GM21515 (cell line): ENCODE measurements at regions not wholly inside any gene's neighbourhood (a gene's known extent, or its start where the extent isn't known, plus 50 kb on each side); places are given as distances from the start of the nearest gene placed in this dataset.
"Not testable (repeated sequence)": the region's sequence is repeated elsewhere in the genome, so short reads cannot be mapped to it uniquely, and the experiment has no call there.

Source experiments
- ATAC-seq: cut with Tn5 transposase; IDR thresholded peaks from one replicate; pipeline ENCODE4 v1.9.1; 2021; ENCODE audit not compliant: unreplicated experiment

- not testable (repeated sequence) for ATAC-seq
Observed at GRCh38 chr4:57729775-57730570, 619.8 kb upstream of the IGFBP7 start.

GRCh38 chr4:57726154-57726553 is 616.0 kb upstream of the IGFBP7 start:
- no peak for ATAC-seq

GRCh38 chr4:57719456-57719855 is 609.3 kb upstream of the IGFBP7 start:
- no peak for ATAC-seq

- ATAC-seq: not testable (repeated sequence)
Observed at GRCh38 chr4:57714313-57714712, 604.1 kb upstream of the IGFBP7 start.

GRCh38 chr4:57710053-57710452 is 599.9 kb upstream of the IGFBP7 start:
- ATAC-seq: no peak

GRCh38 chr4:57691370-57691769 is 581.2 kb upstream of the IGFBP7 start:
- ATAC-seq: no peak

- no peak for ATAC-seq
Observed at GRCh38 chr4:57689693-57690205, 579.6 kb upstream of the IGFBP7 start.

GRCh38 chr4:57682275-57682674 is 572.1 kb upstream of the IGFBP7 start:
- no peak for ATAC-seq

GRCh38 chr4:57679969-57680368 is 569.8 kb upstream of the IGFBP7 start:
- ATAC-seq: no peak

- no peak for ATAC-seq
Observed at GRCh38 chr4:57676394-57676793, 566.2 kb upstream of the IGFBP7 start.

- no peak for ATAC-seq
Observed at GRCh38 chr4:57672846-57673433, 562.8 kb upstream of the IGFBP7 start.

GRCh38 chr4:57668621-57669020 is 558.4 kb upstream of the IGFBP7 start:
- no peak for ATAC-seq

GRCh38 chr4:57665806-57666205 is 555.6 kb upstream of the IGFBP7 start:
- ATAC-seq: no peak

- ATAC-seq: no peak
Observed at GRCh38 chr4:57661517-57662090, 551.4 kb upstream of the IGFBP7 start.

- no peak for ATAC-seq
Observed at GRCh38 chr4:57658673-57659072, 548.5 kb upstream of the IGFBP7 start.

GRCh38 chr4:57658188-57658587 is 548.0 kb upstream of the IGFBP7 start:
- no peak for ATAC-seq

- no peak for ATAC-seq
Observed at GRCh38 chr4:57655342-57655741, 545.2 kb upstream of the IGFBP7 start.

- no peak for ATAC-seq
Observed at GRCh38 chr4:57652779-57653178, 542.6 kb upstream of the IGFBP7 start.

- ATAC-seq: no peak
Observed at GRCh38 chr4:57640391-57641100, 530.4 kb upstream of the IGFBP7 start.

- ATAC-seq: no peak
Observed at GRCh38 chr4:57639561-57640382, 529.6 kb upstream of the IGFBP7 start.

- ATAC-seq: no peak
Observed at GRCh38 chr4:57635910-57636309, 525.7 kb upstream of the IGFBP7 start.
